Right renal cortex interstitium (tissue), 3 donors: ENCODE measurements at regions not wholly inside any gene's neighbourhood (a gene's known extent, or its start where the extent isn't known, plus 50 kb on each side); places are given as distances from the start of the nearest gene placed in this dataset.
A peak's percentile ranks its signal among the peaks of the same experiment; 100 is the strongest.
"Not testable (repeated sequence)": the region's sequence is repeated elsewhere in the genome, so short reads cannot be mapped to it uniquely, and the experiment has no call there.

ENCODE experiments used
- DNase-seq, 3 donors: peaks; one replicate each; pipeline ENCODE4 v3.0.0-alpha.2; 2013; ENCODE audit warnings: low read depth in 3 of 3, low spot score in 2 of 3

DNA sequence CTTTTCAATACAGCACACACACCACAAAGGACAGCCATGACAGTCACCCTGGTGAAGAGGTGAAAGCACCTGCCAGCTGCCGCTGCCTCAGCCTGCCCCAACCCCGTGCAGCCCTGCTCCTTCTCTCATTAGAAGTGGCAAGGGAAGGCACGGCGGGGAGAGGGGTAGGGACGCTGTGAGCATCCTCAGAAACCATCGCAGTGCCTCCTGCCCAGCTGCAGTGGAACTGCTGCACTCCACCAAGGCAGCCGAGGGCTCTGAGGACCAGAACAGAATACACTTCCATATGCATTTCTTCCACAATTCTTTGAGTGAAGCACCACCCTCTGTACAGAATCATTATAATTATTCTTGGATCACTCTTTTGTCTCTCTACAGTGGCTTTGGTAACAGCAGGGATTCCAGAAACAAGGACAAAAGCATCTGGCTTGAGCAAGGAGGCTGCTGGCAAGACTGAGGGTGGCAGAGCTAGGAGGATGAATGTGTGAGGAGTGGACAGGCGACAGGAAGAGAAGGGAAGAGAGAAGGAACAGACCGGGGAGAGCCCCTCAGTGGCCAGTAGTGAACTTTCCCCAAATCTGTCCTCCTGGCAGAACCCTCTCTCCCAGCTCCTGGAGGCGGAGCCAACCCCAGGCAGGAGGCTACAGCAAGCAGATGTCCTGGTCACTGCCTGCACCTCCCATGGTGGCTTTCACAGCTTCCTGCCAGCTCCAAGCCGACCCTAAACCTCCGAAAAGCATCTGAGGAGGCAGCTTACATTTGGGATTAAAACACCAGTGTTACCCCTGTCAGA, 73.2 kb downstream of the MTNR1A start:
- no peak for DNase-seq

DNA sequence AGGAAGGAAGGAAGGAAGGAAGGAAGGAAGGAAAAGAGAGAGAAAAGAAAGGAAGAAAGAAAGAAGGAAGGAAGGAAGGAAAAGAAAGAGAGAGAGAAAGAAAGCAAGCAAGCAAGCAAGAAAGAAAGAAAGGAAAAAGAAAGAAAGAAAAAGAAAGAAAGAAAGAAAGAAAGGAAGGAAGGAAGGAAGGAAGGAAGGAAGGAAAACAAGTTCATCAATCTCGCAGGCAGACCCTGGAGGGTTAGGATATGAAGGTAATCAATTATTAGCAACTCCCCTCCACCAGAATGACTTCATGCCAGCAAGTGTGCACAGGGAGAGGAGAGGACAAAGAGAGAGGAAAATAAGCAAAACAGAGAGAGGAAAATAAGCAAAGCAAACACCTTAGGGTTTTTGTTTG, 80.2 kb downstream of the MTNR1A start:
- DNase-seq: no peak

DNA sequence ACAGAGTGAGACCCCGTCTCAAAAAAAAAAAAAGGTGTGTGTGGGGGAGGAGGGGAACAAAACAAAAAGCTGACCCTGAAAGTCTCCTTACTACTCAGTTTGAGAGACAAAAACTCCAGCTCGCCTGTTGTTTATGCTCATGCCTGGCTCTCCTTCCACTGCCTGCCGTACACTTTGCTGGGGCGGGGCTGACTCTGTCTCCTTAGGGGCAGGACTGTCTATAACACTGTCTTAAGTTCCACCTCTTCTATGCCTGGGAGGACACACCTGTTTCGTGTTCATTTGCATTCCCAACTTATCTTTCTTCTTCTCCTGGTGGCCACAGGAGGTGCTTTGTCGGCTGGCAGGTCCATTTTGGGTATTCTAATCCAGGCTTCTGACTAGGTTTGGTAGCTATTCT, 81.4 kb downstream of the MTNR1A start:
- DNase-seq: no peak

DNA sequence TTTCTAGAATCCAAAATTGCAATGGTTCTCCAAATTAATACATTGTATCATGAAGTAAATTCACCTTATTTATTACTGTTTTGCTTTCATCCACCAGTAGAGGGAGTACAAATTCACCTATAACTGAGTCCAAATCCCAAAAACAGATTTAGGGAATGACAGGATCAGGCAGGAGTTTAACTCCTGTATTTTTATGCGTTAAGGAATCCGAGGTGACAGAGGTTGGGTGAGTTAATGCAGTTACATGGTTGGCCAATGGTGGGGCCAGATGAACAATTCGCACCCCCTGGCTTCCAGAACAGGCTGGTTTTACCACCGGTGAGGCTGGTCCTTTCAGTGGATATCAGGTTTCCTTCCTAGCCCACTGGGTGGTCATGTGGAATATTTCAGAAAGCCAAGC, 82.4 kb downstream of the MTNR1A start:
- peak in 1 of 3 donors; percentile 10 for DNase-seq

DNA sequence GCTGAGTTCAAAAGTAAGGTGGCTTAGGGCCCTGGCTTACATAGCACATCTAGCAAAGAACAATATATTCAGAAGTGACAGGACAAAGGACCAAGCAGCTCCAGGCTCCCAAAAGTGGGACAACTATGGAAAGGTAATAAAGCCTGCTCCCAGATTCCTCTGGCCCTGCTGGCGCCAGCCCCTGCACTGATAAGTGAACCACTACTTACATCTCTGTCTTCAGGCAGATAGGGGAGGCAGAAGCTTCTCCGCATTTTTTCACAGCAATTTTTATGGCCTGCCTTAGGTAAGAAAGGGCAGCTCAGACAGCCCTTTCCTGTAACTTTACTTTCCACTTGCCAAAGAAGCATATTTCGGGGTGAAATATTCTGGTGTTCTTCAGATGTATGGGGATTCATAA, 83.9 kb downstream of the MTNR1A start:
- DNase-seq: no peak

DNA sequence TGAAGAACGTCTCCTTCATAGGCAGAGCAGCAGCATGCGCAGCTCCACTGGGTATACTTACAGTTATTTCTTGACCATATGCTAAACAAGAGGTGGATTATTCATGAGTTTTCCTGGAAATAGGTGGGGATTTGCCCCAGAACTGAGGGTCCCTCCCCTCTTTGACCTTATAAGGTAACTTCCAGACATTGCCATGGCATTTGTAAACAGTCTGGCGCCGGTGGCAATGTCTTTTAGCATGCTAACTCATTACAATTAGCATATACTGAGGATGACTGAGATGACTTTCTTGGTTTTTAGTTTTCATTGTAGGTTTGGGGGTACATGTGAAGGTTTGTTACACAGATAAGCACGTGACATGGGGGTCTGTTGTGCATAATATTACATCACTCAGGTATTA, 97.3 kb downstream of the MTNR1A start:
- DNase-seq: no peak

DNA sequence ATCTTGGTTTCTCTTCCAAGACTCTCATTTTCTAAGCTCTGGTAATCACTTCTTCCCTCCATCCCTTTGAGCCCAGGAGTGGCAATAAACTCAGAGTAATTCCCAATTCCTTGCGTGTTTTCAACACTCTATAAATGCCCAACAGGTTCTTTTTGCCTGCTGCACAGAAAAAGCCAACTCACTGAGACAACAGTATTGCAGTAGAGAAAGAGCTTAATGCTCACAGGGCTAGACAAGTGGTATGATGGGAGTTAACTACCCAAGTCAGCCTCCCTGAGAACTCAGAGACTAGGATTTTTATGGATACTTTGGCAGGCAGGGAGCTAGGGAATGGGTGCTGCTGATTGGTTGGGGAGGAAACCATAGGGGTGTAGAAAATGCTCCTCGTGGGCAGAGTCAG, 103.4 kb downstream of the MTNR1A start:
- DNase-seq: no peak

DNA sequence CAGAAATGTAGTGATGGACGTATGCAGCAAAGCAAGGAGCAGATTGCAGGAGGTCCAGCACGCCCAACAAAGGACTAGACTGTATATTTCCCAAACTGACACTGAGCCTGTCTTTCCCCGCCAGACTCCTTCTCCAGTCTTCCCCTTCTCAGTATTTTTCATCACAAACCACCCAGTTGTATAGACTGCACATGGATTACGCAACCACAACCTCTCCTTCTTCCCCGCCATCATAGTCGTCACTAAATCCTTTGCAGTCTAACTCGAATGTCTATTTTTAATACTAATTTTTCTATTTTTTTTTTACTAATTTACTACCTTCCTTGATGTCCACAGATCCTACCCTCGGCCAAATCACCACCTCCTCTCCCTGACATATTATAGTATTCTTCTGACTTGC, 105.4 kb downstream of the MTNR1A start:
- DNase-seq: no peak

DNA sequence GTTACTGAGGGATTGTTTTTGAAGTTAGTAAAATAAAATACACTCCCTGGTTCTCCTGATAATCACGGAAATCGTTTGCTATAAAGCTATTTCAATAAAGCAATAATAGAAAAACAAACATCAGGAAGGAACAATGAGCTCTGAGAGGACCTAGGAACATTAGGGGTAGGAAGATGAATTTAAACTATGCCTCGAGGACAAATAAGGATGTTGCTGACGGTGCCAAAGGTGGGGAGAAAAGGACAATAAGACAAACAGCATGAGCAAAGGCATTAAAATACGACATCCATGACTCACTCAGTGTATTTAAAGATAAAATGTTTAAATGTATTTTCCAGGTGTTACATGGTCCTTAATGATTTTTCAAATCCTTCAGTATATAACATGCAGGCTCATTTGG, 110.3 kb downstream of the MTNR1A start:
- no peak for DNase-seq

DNA sequence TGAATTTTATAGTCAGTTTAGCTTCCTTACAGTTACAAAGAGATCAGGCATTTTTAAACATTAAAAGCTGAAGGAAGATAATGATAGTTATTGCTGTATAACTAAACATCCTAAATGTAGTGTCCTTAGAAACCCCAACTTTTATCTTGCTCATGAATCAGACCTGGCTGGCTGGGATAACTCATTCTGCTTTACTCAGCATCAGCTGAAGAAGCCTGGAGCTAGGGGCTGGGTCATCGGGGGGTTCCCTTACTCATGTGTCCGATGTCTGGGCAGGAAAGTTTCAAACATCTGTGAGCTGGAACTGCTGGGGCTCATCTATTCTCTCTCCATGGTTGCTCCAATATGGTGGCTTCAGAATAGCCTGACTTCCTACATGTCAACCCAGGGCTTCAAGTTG, 113.9 kb downstream of the MTNR1A start:
- no peak for DNase-seq

DNA sequence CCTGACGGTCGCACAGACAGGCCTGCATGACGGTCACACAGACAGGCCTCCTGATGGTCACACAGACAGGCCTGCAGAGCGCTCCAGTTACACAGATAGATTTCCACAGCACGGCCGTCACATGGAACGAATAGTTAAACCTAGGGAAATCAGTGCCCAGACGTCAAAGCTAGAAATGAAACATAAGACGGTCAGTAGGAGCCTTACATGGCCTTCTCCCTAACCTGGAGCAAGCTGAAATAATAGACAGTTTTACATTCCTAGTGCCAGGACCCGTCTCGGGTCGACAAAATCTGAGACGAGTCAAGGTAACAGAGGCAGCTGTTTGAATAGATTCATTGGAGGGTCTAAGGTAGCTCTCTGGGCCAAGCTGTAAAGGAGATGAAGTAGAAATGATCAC, 126.9 kb downstream of the MTNR1A start:
- no peak for DNase-seq

DNA sequence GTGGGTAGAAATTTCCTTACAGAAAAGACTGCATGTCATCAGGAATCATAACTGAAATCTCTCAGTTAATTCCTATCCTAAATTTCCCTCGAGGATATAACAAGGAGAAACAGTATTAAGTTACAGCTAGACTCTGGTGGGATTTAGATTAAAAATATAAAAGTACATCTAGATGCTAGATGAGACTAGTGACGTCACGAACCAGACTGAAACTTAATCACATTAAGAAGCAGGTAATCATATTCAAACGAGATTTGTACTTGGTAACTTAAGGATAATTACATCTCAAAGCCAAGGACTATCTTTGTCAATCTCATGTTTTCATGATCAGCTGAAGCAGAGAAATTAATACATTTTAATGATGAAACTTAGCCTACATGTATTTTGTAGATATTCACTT, 130.6 kb downstream of the MTNR1A start:
- no peak for DNase-seq

DNA sequence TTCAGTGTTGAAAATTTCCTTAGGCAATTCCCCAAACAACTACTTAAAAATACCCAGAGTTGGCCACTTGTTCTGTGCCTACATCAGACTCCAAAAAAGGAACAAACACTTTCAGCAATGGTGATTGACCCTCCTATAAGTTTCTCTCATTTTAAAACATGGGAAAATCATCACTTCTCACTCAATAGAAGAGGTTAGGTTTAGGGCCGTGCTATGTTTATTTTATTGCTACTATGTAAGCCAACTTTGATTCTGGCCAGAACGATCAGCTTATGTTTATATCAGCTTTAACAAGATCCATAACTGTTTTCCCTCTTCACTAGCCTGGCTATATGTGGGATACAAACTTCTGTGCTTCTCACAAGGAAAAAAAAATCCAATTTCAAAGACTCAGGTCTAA, 133.1 kb downstream of the MTNR1A start:
- DNase-seq: no peak

DNA sequence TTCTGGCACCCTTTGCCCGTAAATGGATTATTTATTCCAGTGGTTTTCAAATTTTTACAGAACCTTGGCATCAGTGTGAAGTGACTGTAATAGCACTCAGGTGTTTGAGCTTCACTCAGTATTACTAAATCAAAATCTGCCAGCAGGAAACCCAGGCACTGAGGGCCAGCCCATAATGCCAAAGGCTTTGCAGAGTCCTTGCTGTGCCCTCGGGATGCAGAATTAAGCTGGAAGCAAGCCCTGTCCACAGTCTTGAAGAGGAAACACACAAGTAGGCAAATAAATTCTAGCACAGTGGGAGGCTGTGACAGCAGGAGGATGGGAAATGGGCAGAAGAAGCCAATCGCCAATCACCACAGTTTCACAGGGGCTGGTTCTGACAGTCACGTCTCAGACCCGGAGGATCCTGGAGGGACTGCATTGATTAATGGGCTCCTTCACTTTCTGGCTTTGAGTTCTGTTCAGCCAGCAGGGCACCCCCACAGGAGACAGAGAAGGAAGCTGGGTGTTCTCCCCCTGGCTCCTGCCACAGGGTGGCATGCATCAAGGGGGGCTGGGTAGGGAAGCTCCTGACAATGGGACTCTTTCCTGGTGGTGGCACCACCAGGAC, 138.8 kb downstream of the MTNR1A start:
- DNase-seq: no peak

DNA sequence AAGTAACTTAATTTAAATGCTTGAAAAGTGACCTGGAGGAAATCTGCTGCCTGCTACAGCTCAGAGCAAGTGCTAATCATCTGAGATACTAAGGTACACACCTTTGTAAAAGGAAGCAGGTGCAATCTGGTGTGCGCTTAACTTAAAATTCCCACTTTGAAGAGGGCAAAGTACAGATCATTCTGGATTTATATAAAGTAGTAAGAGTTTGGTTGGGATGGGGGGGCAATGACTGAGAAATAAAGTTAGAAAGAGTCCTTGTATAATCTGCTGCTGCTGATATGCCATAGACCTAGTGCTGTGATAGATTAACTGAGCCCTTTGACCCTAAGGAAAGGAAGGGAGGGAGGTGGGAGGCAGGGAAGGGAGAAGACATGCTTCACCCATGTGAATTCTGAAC, 141.0 kb downstream of the MTNR1A start:
- no peak for DNase-seq

DNA sequence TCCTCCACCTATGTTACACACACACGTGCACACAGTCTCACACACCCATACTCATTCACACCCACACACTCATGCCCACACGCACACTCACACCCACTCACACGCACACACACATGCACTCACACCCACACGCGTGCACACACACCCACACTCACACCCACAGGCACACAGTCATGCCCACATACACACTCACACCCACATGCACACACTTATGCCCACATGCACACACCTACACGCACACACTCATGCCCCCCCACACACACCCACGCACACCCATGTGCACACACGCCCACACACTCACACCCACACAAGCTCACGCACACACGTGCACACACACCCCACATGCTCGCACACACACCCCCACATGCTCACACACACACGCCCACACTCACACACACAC, 140.0 kb downstream of the F11 start:
- no peak for DNase-seq

DNA sequence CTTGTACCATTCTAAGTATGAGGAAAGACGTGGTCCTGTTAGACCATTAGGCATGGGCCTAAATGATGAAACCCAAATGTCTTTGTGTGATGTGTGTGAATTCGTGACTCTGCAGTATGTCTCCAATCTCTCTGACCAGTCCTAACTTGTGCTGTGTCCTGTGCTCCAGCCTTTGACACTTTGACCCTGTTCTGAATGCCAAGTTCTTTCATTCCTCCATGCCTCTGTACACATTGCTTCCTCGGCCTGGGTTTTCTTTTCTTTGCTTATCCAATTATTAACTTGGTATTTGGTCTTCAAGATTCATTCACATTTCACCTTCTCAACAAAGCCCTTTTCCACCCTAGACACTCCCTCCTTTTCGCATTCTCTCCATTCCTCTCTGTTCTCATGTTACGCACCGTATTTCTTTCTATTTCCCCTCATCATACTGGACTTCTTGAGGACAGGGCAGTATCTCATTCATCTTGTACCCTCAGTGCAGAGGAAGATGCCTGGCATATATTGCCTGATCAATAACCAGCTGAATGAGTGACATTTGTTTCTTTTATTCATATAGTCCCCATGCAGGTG, 138.7 kb downstream of the F11 start:
- DNase-seq: no peak

DNA sequence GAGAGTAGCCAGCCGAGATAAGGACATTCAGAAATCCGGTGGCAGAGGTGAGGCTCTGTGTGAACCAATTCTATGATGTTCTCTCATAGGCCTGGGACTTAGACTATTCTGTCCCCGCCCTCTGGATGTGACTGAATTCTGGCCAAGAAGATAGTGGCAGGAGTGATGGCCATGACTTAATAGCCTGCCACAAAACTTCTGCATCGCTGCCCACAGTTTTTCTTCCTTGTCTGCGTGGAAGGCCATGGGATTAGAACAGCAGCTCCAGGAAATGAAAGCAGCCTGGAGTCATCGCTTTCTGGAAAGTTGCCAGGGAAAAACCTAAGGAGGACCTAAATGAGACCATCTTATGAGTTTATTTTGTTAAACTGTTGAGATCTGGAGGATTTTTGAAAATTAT, 134.7 kb downstream of the F11 start:
- DNase-seq: no peak

DNA sequence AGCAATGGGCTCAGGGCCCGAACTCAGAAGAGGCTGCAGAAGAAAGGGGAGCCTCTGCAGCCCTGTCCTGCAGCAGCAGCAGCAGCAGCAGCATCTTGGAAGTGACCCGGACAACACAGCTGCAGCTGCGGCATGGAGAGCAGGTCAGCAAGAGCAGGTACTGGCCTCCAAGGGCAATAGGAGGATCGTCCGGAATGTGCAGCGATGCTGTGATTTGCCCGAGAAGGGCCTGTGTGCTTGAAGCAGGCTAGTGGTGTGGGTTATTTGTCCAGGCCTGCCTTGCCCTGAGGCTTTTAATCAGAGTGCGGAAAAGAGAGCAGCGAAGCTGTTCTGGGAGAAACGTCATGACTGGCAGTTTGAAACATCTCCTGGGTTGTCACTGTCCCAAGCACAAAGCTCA, 126.0 kb downstream of the F11 start:
- no peak for DNase-seq

DNA sequence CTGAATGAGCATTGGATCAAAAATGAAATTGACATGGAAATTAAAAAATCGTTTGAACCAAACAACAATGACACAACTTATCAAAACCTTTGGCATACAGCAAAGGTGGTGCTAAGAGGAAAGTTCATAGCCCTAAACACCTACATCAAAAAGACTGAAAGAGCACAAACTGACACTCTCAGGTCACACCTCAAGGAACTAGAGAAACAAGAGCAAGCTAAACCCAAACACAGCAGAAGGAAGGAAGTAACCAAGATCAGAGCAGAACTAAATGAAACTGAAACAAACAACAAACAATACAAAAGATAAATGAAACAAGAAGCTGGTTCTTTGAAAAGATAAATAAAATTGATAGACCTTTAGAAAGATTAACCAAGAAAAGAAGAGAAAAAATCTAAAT, 118.3 kb downstream of the F11 start:
- DNase-seq: not testable (repeated sequence)

DNA sequence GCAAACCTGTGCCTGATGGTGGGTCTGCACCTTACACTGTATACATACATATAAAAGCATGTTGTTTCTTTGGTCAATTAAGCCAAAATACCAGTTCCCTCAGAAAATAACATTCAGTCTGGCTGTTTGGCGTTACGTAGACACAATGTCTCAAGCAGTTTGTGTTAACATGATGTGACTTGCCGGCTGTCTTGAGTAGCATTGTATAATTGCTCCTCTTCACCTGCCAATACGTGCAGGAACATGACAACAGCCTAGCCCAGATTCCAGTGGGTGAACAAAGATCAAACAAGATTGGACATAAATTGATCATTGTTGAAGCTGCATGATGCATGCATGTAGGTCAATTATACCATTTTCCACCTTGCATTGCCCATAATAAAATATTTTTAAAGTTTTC, 102.3 kb downstream of the F11 start:
- DNase-seq: no peak

DNA sequence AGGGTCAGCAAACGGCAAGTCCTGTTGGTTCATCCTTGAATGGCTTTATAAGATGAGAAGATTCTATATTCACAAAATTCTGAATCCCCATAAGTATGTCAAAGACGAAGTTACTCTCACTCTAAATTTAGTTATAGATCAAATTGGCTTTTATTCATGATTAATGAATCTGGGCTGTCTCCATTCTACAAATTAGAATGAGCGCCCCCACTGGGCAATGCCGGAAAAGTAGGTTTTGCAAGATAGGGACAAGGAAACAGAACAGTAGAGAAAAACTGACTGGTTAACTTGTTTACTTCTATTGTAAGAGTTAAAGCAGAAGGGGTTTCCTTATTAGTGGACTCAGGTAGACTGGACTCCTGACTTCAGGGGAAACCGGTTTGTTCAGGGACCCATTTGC, 100.3 kb downstream of the F11 start:
- DNase-seq: no peak
